ENCODE measurements at regions not wholly inside any gene's neighbourhood (a gene's known extent, or its start where the extent isn't known, plus 50 kb on each side); places are given as distances from the start of the nearest gene placed in this dataset.

DNA sequence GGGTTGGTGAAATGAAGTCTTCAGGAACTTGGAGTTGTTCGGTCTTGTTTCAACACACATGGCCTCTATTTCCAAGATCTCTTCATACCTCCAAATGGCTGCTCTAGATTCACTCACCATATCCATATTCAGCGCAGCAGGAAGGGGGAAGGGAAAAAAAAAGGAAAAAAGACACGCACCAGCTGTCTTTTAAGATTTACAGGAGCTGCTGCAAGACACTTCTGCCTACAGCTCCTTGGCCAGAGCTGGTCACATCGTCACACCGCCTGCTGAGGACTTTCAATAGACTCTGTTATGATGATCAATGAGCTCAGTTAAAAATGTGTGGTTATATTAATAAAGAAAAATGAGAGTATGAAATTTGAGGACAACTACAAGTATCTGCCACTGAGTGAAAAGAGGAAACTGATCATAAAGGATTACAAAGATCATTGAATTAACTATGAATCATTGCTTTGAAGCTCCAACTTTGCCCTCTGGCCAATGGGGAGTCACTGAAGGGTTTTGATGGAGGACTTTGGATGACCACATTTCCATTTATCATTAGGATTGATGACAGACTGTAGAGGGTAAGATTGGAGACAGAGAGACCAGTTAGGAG, 182.1 kb upstream of the HMGA2 start:
- Histone ChIP-seq H3K27ac (ENCODE audit: low read depth in 2 of 2, low read length in 1 of 2) (no peak overlapping the region), H3K9me3 (ENCODE audit: control insufficient read depth in 2 of 2, insufficient read depth in 1 of 2, low read depth in 1 of 2, low read length in 1 of 2) (no peaks in the 10 kb centered on the region), H3K4me3 (ENCODE audit: low read depth in 1 of 2, low read length in 2 of 2) (no peak overlapping the region), H3K36me3 (ENCODE audit: control insufficient read depth in 2 of 2, insufficient read depth in 2 of 2, low read length in 1 of 2) (no peaks in the 10 kb centered on the region), H3K4me1 (ENCODE audit: control insufficient read depth in 2 of 2, insufficient read depth in 2 of 2, low read length in 1 of 2) (peaks cover 0 to 2% of the 10 kb centered on the region in 2 donors), H3K27me3 (ENCODE audit: control insufficient read depth in 1 of 2, insufficient read depth in 2 of 2, low read length in 2 of 2) (no peaks in the 10 kb centered on the region)
- 85 to 91% methylated on average over 5 of the region's 5 CpGs for WGBS, 2 donors

DNA sequence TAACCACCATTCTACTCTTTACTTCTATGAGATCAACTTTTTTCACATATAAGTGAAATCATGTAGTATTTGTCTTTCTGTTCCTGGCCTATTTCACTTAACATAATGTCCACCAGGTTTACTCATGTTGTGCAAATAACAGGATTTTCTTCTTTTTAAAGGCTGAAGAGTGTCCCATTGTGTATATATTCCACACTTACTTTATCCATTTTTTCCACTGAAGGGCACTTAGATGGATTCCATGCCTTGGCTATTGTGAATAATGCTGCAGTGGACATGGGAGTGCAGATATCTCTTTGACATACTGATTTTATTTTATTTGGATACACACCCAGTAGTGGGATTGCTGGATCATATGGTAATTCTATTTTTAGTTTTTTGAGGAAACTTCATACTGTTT, 181.1 kb upstream of the HMGA2 start:
- Histone ChIP-seq H3K4me3 (ENCODE audit: low read depth in 1 of 2, low read length in 2 of 2) (no peak overlapping the region), H3K9me3 (ENCODE audit: control insufficient read depth in 2 of 2, insufficient read depth in 1 of 2, low read depth in 1 of 2, low read length in 1 of 2) (no peaks in the 10 kb centered on the region), H3K27ac (ENCODE audit: low read depth in 2 of 2, low read length in 1 of 2) (no peak overlapping the region), H3K27me3 (ENCODE audit: control insufficient read depth in 1 of 2, insufficient read depth in 2 of 2, low read length in 2 of 2) (no peaks in the 10 kb centered on the region), H3K36me3 (ENCODE audit: control insufficient read depth in 2 of 2, insufficient read depth in 2 of 2, low read length in 1 of 2) (no peaks in the 10 kb centered on the region), H3K4me1 (ENCODE audit: control insufficient read depth in 2 of 2, insufficient read depth in 2 of 2, low read length in 1 of 2) (peaks cover 0 to 2% of the 10 kb centered on the region in 2 donors)

DNA sequence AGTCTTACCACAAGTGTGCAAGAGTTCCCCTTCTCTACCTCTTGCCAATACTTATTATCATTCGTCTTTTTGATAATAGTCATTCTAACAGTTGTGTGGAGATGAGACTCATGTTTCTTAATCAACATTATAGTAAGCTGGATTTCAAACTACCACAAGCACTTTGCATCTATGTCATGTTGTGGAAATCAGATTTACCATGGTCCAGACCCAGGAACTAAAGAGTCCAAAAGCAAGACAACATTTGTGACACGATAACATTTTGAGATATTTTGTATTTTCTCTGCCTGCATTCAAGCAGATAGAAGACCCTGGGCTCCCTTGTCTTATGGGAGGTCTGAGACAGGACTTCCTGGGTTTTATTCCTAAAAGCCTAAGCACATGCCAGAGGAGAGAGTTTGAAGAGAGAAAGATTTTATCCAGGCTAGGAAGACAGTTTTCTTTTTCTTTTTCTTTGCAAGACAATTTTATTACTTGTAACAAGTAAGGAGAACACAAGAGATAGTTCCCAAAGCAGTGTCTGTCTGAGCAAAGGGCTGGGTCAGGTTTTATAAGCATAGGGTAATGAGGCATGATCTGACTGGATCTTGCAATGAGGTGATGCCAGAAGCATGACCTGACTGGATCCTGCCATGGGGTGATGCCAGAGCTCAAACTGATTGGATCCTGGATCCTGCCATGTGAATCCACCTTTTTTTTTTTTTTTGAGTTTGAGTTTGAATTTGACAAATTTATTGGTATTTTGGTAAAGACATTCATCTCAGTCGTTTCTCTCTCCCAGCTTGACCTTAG, 180.5 kb upstream of the HMGA2 start:
- Histone ChIP-seq H3K36me3 (ENCODE audit: control insufficient read depth in 2 of 2, insufficient read depth in 2 of 2, low read length in 1 of 2) (no peaks in the 10 kb centered on the region), H3K4me3 (ENCODE audit: low read depth in 1 of 2, low read length in 2 of 2) (no peak overlapping the region), H3K9me3 (ENCODE audit: control insufficient read depth in 2 of 2, insufficient read depth in 1 of 2, low read depth in 1 of 2, low read length in 1 of 2) (no peaks in the 10 kb centered on the region), H3K27me3 (ENCODE audit: control insufficient read depth in 1 of 2, insufficient read depth in 2 of 2, low read length in 2 of 2) (no peaks in the 10 kb centered on the region), H3K4me1 (ENCODE audit: control insufficient read depth in 2 of 2, insufficient read depth in 2 of 2, low read length in 1 of 2) (no peaks in the 10 kb centered on the region), H3K27ac (ENCODE audit: low read depth in 2 of 2, low read length in 1 of 2) (no peak overlapping the region)
- 78 to 88% methylated on average over 3 of the region's 3 CpGs for WGBS, 2 donors

DNA sequence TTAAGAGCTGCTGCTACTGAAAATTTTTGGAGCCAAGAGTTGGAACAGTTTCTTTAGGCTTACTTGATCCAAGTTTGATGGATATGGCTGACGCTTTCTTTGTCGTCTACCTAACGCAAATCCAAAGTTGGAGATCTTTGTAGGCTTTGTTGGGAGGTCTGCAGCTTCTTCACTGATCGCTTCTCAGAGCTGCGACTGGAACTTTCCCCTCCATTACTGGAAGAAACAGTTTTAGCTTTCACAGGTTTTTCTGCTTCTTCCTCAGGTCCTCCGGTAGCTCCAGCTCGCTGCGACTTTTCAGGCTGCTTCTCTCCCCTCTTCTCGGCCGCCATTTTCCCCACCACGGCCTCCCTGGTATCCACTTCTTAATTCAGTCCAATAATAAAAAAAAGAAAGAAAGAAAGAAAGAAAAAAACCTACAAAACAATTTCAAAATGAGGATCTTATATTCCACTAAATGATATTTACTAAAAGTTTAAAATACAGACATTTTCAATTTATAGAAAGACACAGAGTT, 178.1 kb upstream of the HMGA2 start:
- Histone ChIP-seq H3K27ac (ENCODE audit: low read depth in 2 of 2, low read length in 1 of 2) (no peak overlapping the region), H3K9me3 (ENCODE audit: control insufficient read depth in 2 of 2, insufficient read depth in 1 of 2, low read depth in 1 of 2, low read length in 1 of 2) (no peaks in the 10 kb centered on the region), H3K36me3 (ENCODE audit: control insufficient read depth in 2 of 2, insufficient read depth in 2 of 2, low read length in 1 of 2) (no peaks in the 10 kb centered on the region), H3K4me1 (ENCODE audit: control insufficient read depth in 2 of 2, insufficient read depth in 2 of 2, low read length in 1 of 2) (no peaks in the 10 kb centered on the region), H3K4me3 (ENCODE audit: low read depth in 1 of 2, low read length in 2 of 2) (no peak overlapping the region), H3K27me3 (ENCODE audit: control insufficient read depth in 1 of 2, insufficient read depth in 2 of 2, low read length in 2 of 2) (no peaks in the 10 kb centered on the region)
- WGBS, 2 donors: 90 to 95% methylated on average over 11 of the region's 11 CpGs

DNA sequence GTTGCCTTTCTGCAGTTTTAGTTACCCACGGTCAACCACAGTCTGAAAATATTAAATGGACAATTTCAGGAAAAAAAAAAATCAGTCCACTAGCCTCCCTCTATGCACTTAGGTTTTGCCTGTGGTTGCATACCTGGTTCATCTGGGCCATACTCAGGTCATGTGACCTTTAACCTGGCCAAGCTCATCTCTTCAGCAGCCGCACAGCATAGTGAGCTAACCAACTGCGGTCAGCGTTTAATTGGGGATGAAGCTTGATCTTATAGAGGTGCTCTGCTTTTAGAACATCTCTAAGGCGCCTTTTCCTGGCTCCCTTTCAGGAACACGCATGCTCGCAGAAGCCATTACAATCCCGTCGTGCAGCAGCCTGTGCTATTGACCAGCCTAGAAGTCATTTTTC, 177.2 kb upstream of the HMGA2 start:
- Histone ChIP-seq H3K4me3 (ENCODE audit: low read depth in 1 of 2, low read length in 2 of 2) (no peak overlapping the region), H3K27me3 (ENCODE audit: control insufficient read depth in 1 of 2, insufficient read depth in 2 of 2, low read length in 2 of 2) (no peaks in the 10 kb centered on the region), H3K36me3 (ENCODE audit: control insufficient read depth in 2 of 2, insufficient read depth in 2 of 2, low read length in 1 of 2) (no peaks in the 10 kb centered on the region), H3K27ac (ENCODE audit: low read depth in 2 of 2, low read length in 1 of 2) (no peak overlapping the region), H3K4me1 (ENCODE audit: control insufficient read depth in 2 of 2, insufficient read depth in 2 of 2, low read length in 1 of 2) (no peaks in the 10 kb centered on the region), H3K9me3 (ENCODE audit: control insufficient read depth in 2 of 2, insufficient read depth in 1 of 2, low read depth in 1 of 2, low read length in 1 of 2) (no peaks in the 10 kb centered on the region)
- 96 to 97% methylated on average over 9 of the region's 9 CpGs for WGBS, 2 donors

DNA sequence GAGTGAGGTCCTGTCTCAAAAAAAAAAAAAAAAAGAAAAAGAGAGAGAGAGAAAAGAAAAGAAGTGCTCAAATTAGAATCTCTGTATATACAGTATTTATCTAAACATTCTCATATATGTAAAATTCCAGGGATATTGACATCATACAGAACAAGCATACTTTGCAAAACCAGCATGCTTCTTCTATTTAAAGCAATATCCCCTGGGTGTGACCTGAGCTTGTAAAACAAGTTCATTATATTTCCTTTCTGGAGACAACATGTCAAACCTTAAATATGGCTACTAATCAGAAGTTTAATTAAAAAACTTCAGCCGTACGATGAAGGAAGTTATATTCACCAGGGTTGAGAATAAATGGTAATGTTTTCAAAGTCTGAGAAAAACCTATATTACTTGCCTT, 175.8 kb upstream of the HMGA2 start:
- Histone ChIP-seq H3K9me3 (ENCODE audit: control insufficient read depth in 2 of 2, insufficient read depth in 1 of 2, low read depth in 1 of 2, low read length in 1 of 2) (no peaks in the 10 kb centered on the region), H3K36me3 (ENCODE audit: control insufficient read depth in 2 of 2, insufficient read depth in 2 of 2, low read length in 1 of 2) (no peaks in the 10 kb centered on the region), H3K27ac (ENCODE audit: low read depth in 2 of 2, low read length in 1 of 2) (peak overlapping the region in 1 of 2 donors; percentile 27), H3K27me3 (ENCODE audit: control insufficient read depth in 1 of 2, insufficient read depth in 2 of 2, low read length in 2 of 2) (no peaks in the 10 kb centered on the region), H3K4me3 (ENCODE audit: low read depth in 1 of 2, low read length in 2 of 2) (no peak overlapping the region), H3K4me1 (ENCODE audit: control insufficient read depth in 2 of 2, insufficient read depth in 2 of 2, low read length in 1 of 2) (no peaks in the 10 kb centered on the region)
- 57 to 63% methylated on average over 2 of the region's 2 CpGs for WGBS, 2 donors

DNA sequence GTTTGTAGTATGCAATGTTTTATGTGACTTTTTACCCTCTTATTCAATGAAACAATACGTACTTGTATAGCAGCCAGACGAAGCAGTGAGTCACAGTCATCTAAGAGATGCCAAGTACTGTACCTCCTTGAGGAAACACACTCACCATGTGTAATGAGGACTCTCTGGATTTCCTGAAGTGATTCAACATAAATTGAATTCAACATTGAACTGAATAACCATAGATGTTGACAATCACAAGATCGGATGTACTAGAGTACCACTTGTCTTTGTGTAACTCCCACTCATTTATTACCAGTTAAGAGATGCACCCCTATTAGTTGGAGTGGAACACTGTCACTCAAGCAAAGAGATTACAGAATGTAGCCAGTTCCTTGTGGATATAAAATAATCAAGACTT, 175.2 kb upstream of the HMGA2 start:
- Histone ChIP-seq H3K4me1 (ENCODE audit: control insufficient read depth in 2 of 2, insufficient read depth in 2 of 2, low read length in 1 of 2) (no peaks in the 10 kb centered on the region), H3K4me3 (ENCODE audit: low read depth in 1 of 2, low read length in 2 of 2) (no peak overlapping the region), H3K27me3 (ENCODE audit: control insufficient read depth in 1 of 2, insufficient read depth in 2 of 2, low read length in 2 of 2) (no peaks in the 10 kb centered on the region), H3K36me3 (ENCODE audit: control insufficient read depth in 2 of 2, insufficient read depth in 2 of 2, low read length in 1 of 2) (no peaks in the 10 kb centered on the region), H3K27ac (ENCODE audit: low read depth in 2 of 2, low read length in 1 of 2) (peak overlapping the region in 1 of 2 donors; percentile 86), H3K9me3 (ENCODE audit: control insufficient read depth in 2 of 2, insufficient read depth in 1 of 2, low read depth in 1 of 2, low read length in 1 of 2) (no peaks in the 10 kb centered on the region)
- 32 to 40% methylated on average over 3 of the region's 3 CpGs for WGBS, 2 donors

DNA sequence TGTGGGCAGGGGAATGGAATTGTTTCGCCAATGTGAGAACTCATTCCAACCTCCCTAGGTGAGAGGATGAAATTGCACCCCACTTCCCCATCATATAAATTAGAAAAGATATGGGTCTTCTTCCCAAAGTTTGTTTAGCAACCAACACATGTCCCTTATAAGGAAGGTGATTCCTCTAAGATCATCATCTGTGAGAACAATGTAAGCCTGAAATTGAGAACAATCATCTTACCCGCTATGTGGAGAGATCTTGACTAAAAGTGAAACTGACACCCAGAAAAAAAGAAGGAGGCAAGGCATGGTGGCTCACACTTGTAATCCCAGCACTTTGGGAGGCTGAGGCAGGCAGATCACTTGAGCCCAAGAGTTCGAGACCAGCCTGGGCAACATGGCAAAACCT, 173.2 kb upstream of the HMGA2 start:
- no peak overlapping the region for H3K27ac ChIP-seq (ENCODE audit: low read depth in 2 of 2, low read length in 1 of 2)
- no peaks in the 10 kb centered on the region for H3K9me3 ChIP-seq (ENCODE audit: control insufficient read depth in 2 of 2, insufficient read depth in 1 of 2, low read depth in 1 of 2, low read length in 1 of 2)
- no peaks in the 10 kb centered on the region for H3K36me3 ChIP-seq (ENCODE audit: control insufficient read depth in 2 of 2, insufficient read depth in 2 of 2, low read length in 1 of 2)
- WGBS, 2 donors: 88 to 95% methylated on average over 3 of the region's 3 CpGs
- H3K4me1 ChIP-seq (ENCODE audit: control insufficient read depth in 2 of 2, insufficient read depth in 2 of 2, low read length in 1 of 2): no peaks in the 10 kb centered on the region
- no peaks in the 10 kb centered on the region for H3K27me3 ChIP-seq (ENCODE audit: control insufficient read depth in 1 of 2, insufficient read depth in 2 of 2, low read length in 2 of 2)
- H3K4me3 ChIP-seq (ENCODE audit: low read depth in 1 of 2, low read length in 2 of 2): no peak overlapping the region

DNA sequence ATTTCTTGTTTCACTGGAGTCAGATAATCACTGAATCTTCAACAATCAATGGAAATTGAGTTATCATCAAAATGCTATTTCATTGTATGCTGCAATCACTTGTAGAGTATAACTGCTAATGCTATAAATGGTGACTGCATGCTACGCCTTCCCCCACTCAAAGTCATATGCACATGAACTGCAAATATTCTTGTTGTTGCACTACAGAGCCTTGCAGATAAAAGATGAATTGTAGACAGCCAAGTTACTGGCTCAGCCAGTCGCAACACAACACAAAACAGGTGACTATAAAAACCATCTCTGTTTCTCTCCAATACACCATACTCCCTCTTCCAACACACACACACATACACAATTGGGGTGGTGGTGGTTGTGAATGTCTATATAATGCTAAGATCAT, 171.0 kb upstream of the HMGA2 start:
- no peaks in the 10 kb centered on the region for H3K27me3 ChIP-seq (ENCODE audit: control insufficient read depth in 1 of 2, insufficient read depth in 2 of 2, low read length in 2 of 2)
- no peaks in the 10 kb centered on the region for H3K4me1 ChIP-seq (ENCODE audit: control insufficient read depth in 2 of 2, insufficient read depth in 2 of 2, low read length in 1 of 2)
- H3K9me3 ChIP-seq (ENCODE audit: control insufficient read depth in 2 of 2, insufficient read depth in 1 of 2, low read depth in 1 of 2, low read length in 1 of 2): no peaks in the 10 kb centered on the region
- H3K36me3 ChIP-seq (ENCODE audit: control insufficient read depth in 2 of 2, insufficient read depth in 2 of 2, low read length in 1 of 2): no peaks in the 10 kb centered on the region
- H3K4me3 ChIP-seq (ENCODE audit: low read depth in 1 of 2, low read length in 2 of 2): no peak overlapping the region
- no peak overlapping the region for H3K27ac ChIP-seq (ENCODE audit: low read depth in 2 of 2, low read length in 1 of 2)
- 92 to 94% methylated on average over 2 of the region's 2 CpGs for WGBS, 2 donors

All from esophagus (tissue), 2 donors.